ENCODE measurements at regions not wholly inside any gene's neighbourhood (a gene's known extent, or its start where the extent isn't known, plus 50 kb on each side); places are given as distances from the start of the nearest gene placed in this dataset.

DNA sequence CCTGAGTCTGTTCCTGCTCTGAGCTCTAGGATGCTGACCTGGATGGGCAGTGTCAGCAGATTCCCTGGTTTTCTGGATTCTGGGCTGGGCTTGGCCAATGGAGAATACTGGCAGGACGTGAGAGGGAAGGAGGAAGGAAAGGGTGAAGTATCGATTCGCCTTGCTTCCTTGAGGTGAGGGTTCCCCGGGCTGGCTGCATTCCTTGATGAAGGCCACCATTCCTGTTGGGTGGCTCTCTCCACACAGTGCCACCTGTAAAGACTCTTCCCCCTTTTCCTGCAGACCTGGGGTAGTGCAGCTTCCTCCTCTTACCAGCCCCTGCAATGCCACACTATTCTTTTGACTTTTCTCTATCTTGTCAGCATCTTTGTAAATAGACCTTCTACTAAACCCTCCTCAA is 58.1 kb upstream of the TANC2 start:
- Histone ChIP-seq H3K4me1 (ENCODE audit: control insufficient read depth in 5 of 5, insufficient read depth in 5 of 5, low read length in 5 of 5) (no peaks in the 10 kb centered on the region), H3K9ac (ENCODE audit: insufficient read depth in 1 of 2, low read length in 2 of 2) (no peak overlapping the region), H3K36me3 (ENCODE audit: control insufficient read depth in 4 of 4, insufficient read depth in 4 of 4, low read length in 4 of 4) (no peaks in the 10 kb centered on the region), H3K27ac (ENCODE audit: low read depth in 1 of 2, low read length in 1 of 2) (no peak overlapping the region), H3K27me3 (ENCODE audit: control insufficient read depth in 3 of 3, insufficient read depth in 3 of 3, low read length in 2 of 3) (no peaks in the 10 kb centered on the region), H3K9me3 (ENCODE audit: control insufficient read depth in 4 of 4, insufficient read depth in 3 of 4, low read length in 3 of 4) (peaks cover 0 to 2% (median 0%) of the 10 kb centered on the region in 4 donors), H3K4me3 (no peak overlapping the region)
- DNase-seq (no peak), ATAC-seq (ENCODE audit: insufficient read depth, low FRiP score) (no peak)
- 66 to 67% methylated on average over 4 of the region's 4 CpGs for WGBS, 2 donors
- TF ChIP-seq CTCF (IDR thresholded peaks at IDR 0.05; ENCODE audit: control extremely low read depth, extremely low read depth) = no peak

DNA sequence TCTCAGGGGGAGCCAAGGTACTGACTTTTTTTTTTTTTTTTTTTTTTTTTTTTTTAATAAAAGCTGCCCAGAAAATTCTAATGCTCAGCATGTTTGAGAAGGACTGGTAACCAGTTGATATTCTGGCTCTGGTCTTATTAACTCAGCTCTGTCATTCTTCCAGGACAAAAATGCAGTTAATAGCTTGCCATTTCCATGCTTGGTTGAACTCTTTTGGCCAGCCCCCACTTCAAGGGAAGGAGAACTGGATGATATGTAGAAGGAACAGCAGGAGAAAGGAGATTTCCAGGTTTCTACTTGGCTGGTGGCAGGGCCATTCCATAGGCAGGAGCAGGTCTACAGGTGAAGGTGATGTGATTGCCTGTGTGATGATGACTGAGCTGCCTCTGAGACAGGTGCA is 59.2 kb upstream of the TANC2 start:
- Histone ChIP-seq H3K27ac (ENCODE audit: low read depth in 1 of 2, low read length in 1 of 2) (no peak overlapping the region), H3K4me3 (no peak overlapping the region)

DNA sequence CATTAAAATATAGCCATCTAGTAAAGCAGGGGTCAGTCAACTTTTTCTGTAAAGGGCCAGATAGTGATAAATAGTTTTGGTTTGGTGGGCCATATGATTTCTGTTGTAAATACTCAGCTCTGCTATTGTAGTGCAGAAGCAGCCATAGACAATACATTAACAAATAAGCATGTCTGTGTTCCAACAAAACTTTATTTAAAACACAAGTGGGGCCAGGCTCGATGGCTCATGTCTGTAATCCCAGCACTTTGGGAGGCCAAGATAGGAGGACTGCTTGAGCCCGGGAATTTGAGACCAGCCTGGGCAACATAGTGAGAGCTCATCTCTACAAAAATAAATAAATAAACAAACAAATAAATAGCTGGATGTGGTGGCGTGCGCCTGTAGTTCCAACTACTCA is 60.8 kb upstream of the TANC2 start:
- Histone ChIP-seq H3K27me3 (ENCODE audit: control insufficient read depth in 3 of 3, insufficient read depth in 3 of 3, low read length in 2 of 3) (no peaks in the 10 kb centered on the region), H3K4me1 (ENCODE audit: control insufficient read depth in 5 of 5, insufficient read depth in 5 of 5, low read length in 5 of 5) (peaks cover 0 to 4% (median 0%) of the 10 kb centered on the region in 5 donors), H3K27ac (ENCODE audit: low read depth in 1 of 2, low read length in 1 of 2) (no peak overlapping the region), H3K9me3 (ENCODE audit: control insufficient read depth in 4 of 4, insufficient read depth in 3 of 4, low read length in 3 of 4) (peaks cover 0 to 2% (median 0%) of the 10 kb centered on the region in 4 donors), H3K4me3 (no peak overlapping the region), H3K36me3 (ENCODE audit: control insufficient read depth in 4 of 4, insufficient read depth in 4 of 4, low read length in 4 of 4) (no peaks in the 10 kb centered on the region), H3K9ac (ENCODE audit: insufficient read depth in 1 of 2, low read length in 2 of 2) (no peak overlapping the region)
- DNase-seq (no peak), ATAC-seq (ENCODE audit: insufficient read depth, low FRiP score) (no peak)
- TF ChIP-seq CTCF (IDR thresholded peaks at IDR 0.05; ENCODE audit: control extremely low read depth, extremely low read depth) = no peak
- WGBS, 2 donors = 71 to 80% methylated on average over 4 of the region's 4 CpGs

More for the DNA sequence above, 59.2 kb upstream of the TANC2 start:
- H3K4me1 ChIP-seq (ENCODE audit: control insufficient read depth in 5 of 5, insufficient read depth in 5 of 5, low read length in 5 of 5) = peaks cover 0 to 4% (median 0%) of the 10 kb centered on the region in 5 donors
- DNase-seq (no peak), ATAC-seq (ENCODE audit: insufficient read depth, low FRiP score) (no peak)
- no peaks in the 10 kb centered on the region for H3K27me3 ChIP-seq (ENCODE audit: control insufficient read depth in 3 of 3, insufficient read depth in 3 of 3, low read length in 2 of 3)
- H3K9ac ChIP-seq (ENCODE audit: insufficient read depth in 1 of 2, low read length in 2 of 2) = no peak overlapping the region
- no peak for TF ChIP-seq CTCF (IDR thresholded peaks at IDR 0.05; ENCODE audit: control extremely low read depth, extremely low read depth)
- H3K36me3 ChIP-seq (ENCODE audit: control insufficient read depth in 4 of 4, insufficient read depth in 4 of 4, low read length in 4 of 4) = no peaks in the 10 kb centered on the region
- H3K9me3 ChIP-seq (ENCODE audit: control insufficient read depth in 4 of 4, insufficient read depth in 3 of 4, low read length in 3 of 4) = peaks cover 0 to 2% (median 0%) of the 10 kb centered on the region in 4 donors

GRCh38 chr17:62902531-62903220 is 63.4 kb upstream of the TANC2 start:
- Histone ChIP-seq H3K27ac (ENCODE audit: low read depth in 1 of 2, low read length in 1 of 2) (no peak overlapping the region), H3K36me3 (ENCODE audit: control insufficient read depth in 4 of 4, insufficient read depth in 4 of 4, low read length in 4 of 4) (no peaks in the 10 kb centered on the region), H3K4me1 (ENCODE audit: control insufficient read depth in 5 of 5, insufficient read depth in 5 of 5, low read length in 5 of 5) (peaks cover 0 to 4% (median 1%) of the 10 kb centered on the region in 5 donors), H3K27me3 (ENCODE audit: control insufficient read depth in 3 of 3, insufficient read depth in 3 of 3, low read length in 2 of 3) (no peaks in the 10 kb centered on the region), H3K9ac (ENCODE audit: insufficient read depth in 1 of 2, low read length in 2 of 2) (no peak overlapping the region), H3K4me3 (no peak overlapping the region), H3K9me3 (ENCODE audit: control insufficient read depth in 4 of 4, insufficient read depth in 3 of 4, low read length in 3 of 4) (no peaks in the 10 kb centered on the region)
- ATAC-seq (ENCODE audit: insufficient read depth, low FRiP score) (no peak), DNase-seq (peak in 2 of 3 donors; percentile 31 to 50)
- WGBS, 2 donors = 59 to 71% methylated on average over 5 of the region's 5 CpGs
- no peak for TF ChIP-seq CTCF (IDR thresholded peaks at IDR 0.05; ENCODE audit: control extremely low read depth, extremely low read depth)
